Kidney (tissue), 13 donors: ENCODE measurements at regions not wholly inside any gene's neighbourhood (a gene's known extent, or its start where the extent isn't known, plus 50 kb on each side); places are given as distances from the start of the nearest gene placed in this dataset.

Source experiments
- DNase-seq, 5 donors: peaks; one replicate each; pipeline ENCODE4 v3.0.0-alpha.2; 2013 to 2020
- FAIRE-seq: peaks from 2 replicates; lab custom pipeline; 2012; peaks lifted over from hg19 to GRCh38; lab: Jason Lieb, UNC
- H3K27ac ChIP-seq, 2 donors: one replicate each; pipeline ENCODE4 v1.7.0; 2013; ENCODE audit warnings: low read depth in 2 of 2, low read length in 2 of 2, inconsistent platforms in 1 of 2
- H3K27me3 ChIP-seq: one replicate; pipeline ENCODE4 v1.7.1; 2013; ENCODE audit warnings: low read length, inconsistent platforms; ENCODE audit not compliant: control insufficient read depth, insufficient read depth
- H3K36me3 ChIP-seq, 3 donors: one replicate each; pipeline versions ENCODE4 v1.7.0 to v1.7.1; 2013; ENCODE audit warnings: low read length in 3 of 3, control low read depth in 1 of 3, inconsistent platforms in 1 of 3; ENCODE audit not compliant: insufficient read depth in 3 of 3, control insufficient read depth in 2 of 3
- H3K4me1 ChIP-seq, 3 donors: one replicate each; pipeline versions ENCODE4 v1.7.0 to v1.7.1; 2013; ENCODE audit warnings: low read length in 3 of 3, inconsistent platforms in 1 of 3, low read depth in 1 of 3; ENCODE audit not compliant: control insufficient read depth in 2 of 3, insufficient read depth in 2 of 3
- H3K4me3 ChIP-seq, 3 donors: one replicate each; pipeline versions ENCODE4 v1.7.0 to v1.8.1; 2013; ENCODE audit warnings: low read length in 3 of 3, control low read depth in 1 of 3, inconsistent platforms in 1 of 3
- H3K9ac ChIP-seq, 3 donors: one replicate each; pipeline versions ENCODE4 v1.7.0 to v1.7.1; 2013; ENCODE audit warnings: low read length in 3 of 3, control low read depth in 1 of 3, inconsistent platforms in 1 of 3
- H3K9me3 ChIP-seq, 3 donors: one replicate each; pipeline versions ENCODE4 v1.7.0 to v1.7.1; 2013; ENCODE audit warnings: low read length in 3 of 3, control low read depth in 1 of 3, inconsistent platforms in 1 of 3; ENCODE audit not compliant: control insufficient read depth in 2 of 3, insufficient read depth in 1 of 3
- intact Hi-C: fragments of 100-400 bp; cut with DNase I; formaldehyde crosslinking; loops from one replicate; pipeline ENCODE4 v1.11.1; 2022
- TF ChIP-seq, protein P1 (sequence below): IDR thresholded peaks from 3 replicates; pipeline ENCODE4 v1.5.1; 2012; ENCODE audit warnings: mild to moderate bottlenecking, moderate library complexity, borderline replicate concordance; ENCODE audit not compliant: insufficient read depth; ENCODE audit errors: extremely low read depth
- donor health status: control.
- donor health status: control.
- donor health status: control.
- donor health status: control.
- donor health status: control.
- donor health status: DM: yes; HTN: yes; CAD: no.
- donor health status: Normal renal cell carcinoma (clear cell type).

DNA sequence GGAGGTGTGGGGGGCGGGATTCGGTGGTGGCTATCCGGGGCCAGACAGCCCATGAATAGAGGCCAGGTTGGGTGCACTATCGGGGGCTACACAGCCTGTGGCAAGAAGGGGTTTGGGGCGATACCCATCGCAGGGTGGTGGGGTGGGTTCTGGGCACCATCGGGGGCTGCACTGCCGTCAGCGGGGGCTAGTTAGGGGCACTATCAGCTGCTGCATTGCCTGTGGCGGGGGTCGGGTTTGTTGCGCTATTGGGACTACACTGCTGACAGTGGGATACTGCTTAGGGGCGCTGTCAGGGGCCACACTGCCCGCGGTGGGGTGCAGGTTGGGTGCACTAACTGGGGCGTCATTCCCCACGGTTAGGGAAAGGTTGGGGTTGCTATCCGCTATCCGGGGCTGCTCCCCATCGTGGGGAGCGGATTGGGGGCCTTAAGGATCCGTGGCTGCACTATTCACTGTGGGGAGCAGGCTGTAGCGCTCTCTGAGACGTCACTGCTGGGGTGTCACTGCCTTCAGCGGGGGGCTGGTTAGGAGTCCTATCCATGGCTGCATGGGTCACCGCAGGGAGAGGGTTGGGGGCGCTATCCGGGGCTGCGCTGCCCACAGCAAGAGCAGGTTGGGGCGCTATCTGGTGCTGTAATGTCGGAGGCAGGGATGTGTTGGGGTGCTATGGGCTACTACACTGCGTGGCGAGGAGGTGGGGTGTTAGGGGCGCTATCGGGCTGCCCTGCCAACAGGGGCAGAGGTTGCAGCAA lies 76.5 kb upstream of the SLC35G4 start:
- no peak for FAIRE-seq
- H3K9me3 ChIP-seq, result no peaks in the 10 kb centered on the region
- TF ChIP-seq, protein P1, sequence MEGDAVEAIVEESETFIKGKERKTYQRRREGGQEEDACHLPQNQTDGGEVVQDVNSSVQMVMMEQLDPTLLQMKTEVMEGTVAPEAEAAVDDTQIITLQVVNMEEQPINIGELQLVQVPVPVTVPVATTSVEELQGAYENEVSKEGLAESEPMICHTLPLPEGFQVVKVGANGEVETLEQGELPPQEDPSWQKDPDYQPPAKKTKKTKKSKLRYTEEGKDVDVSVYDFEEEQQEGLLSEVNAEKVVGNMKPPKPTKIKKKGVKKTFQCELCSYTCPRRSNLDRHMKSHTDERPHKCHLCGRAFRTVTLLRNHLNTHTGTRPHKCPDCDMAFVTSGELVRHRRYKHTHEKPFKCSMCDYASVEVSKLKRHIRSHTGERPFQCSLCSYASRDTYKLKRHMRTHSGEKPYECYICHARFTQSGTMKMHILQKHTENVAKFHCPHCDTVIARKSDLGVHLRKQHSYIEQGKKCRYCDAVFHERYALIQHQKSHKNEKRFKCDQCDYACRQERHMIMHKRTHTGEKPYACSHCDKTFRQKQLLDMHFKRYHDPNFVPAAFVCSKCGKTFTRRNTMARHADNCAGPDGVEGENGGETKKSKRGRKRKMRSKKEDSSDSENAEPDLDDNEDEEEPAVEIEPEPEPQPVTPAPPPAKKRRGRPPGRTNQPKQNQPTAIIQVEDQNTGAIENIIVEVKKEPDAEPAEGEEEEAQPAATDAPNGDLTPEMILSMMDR, result no peak
- no peak overlapping the region for H3K9ac ChIP-seq
- DNase-seq, result no peak
- H3K4me3 ChIP-seq, result no peak overlapping the region
- no peaks in the 10 kb centered on the region for H3K36me3 ChIP-seq
- intact Hi-C loops, result no loop called here
- H3K27me3 ChIP-seq, result no peaks in the 10 kb centered on the region
- H3K27ac ChIP-seq, result no peak overlapping the region
- H3K4me1 ChIP-seq, result no peaks in the 10 kb centered on the region

DNA sequence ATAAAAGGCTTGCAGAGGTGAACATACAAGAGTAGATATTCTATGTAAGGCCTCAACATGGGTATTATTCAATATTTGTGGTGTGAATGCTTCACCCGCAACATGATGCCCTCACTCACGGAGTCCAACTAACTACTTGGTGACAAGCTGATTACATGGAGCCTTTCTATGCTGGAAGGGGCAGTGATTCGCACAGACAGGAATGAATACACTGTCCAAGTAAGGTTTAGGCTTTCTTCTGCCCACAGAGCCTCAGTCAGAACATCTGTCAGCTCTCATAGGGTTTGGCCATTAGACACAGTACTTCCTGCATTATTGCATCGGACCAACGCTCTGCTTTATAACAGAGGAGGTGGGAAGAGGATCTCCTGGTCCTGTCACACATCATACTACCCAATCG lies 80.3 kb upstream of the SLC35G4 start:
- H3K36me3 ChIP-seq, result no peaks in the 10 kb centered on the region
- intact Hi-C loops, result no loop called here
- H3K9me3 ChIP-seq, result no peaks in the 10 kb centered on the region
- H3K4me3 ChIP-seq, result no peak overlapping the region
- TF ChIP-seq, protein P1, result no peak
- no peaks in the 10 kb centered on the region for H3K4me1 ChIP-seq
- FAIRE-seq (no peak), DNase-seq (no peak)
- no peaks in the 10 kb centered on the region for H3K27me3 ChIP-seq
- no peak overlapping the region for H3K27ac ChIP-seq
- no peak overlapping the region for H3K9ac ChIP-seq

DNA sequence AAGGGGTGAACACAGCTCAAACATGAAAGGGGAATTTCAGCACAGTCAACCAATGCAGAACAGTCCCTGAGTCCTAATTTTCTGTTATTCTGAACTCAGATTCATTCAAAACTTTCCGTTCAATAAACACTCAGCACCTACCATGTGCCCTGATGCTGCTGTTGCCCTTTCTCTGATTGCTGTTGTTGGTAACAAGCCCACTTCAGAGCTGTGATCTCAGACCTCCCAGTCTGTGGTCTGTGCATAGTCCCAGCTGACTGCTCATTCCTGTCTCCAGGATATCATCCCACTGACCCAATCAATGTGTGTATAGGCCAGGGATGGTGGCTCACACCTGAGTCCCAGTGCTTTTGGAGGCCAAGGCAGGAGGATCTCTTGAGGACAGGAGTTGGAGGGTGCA lies 82.7 kb upstream of the SLC35G4 start:
- DNase-seq (no peak), FAIRE-seq (no peak)
- Histone ChIP-seq H3K4me3 (no peak overlapping the region), H3K27ac (no peak overlapping the region), H3K9ac (no peak overlapping the region), H3K27me3 (no peaks in the 10 kb centered on the region), H3K9me3 (no peaks in the 10 kb centered on the region), H3K36me3 (no peaks in the 10 kb centered on the region), H3K4me1 (no peaks in the 10 kb centered on the region)
- TF ChIP-seq, protein P1, result no peak
- intact Hi-C loops, result no loop called here
